ENCODE measurements at regions not wholly inside any gene's neighbourhood (a gene's known extent, or its start where the extent isn't known, plus 50 kb on each side); places are given as distances from the start of the nearest gene placed in this dataset.

DNA sequence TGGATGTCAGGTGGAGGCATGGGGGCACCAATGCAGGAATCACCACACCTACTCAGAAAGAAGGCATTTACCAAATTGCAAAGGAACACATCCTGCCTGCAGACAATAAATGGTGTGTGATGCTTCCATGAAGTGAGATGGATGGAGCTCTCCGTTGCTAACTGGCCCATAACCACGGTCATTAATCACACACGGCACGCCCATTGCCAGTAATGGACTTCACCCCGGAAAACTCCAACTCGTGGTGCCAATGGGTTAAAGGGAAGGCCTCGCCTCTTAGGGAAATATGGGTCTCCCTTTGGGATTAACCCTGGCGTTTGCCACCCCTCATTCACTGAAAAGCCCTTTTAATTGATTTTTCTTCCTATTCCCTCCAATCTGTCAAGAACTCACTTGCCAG, 443.1 kb upstream of the DAB1 start:
- DNase-seq (ENCODE audit: low read depth): no peak

DNA sequence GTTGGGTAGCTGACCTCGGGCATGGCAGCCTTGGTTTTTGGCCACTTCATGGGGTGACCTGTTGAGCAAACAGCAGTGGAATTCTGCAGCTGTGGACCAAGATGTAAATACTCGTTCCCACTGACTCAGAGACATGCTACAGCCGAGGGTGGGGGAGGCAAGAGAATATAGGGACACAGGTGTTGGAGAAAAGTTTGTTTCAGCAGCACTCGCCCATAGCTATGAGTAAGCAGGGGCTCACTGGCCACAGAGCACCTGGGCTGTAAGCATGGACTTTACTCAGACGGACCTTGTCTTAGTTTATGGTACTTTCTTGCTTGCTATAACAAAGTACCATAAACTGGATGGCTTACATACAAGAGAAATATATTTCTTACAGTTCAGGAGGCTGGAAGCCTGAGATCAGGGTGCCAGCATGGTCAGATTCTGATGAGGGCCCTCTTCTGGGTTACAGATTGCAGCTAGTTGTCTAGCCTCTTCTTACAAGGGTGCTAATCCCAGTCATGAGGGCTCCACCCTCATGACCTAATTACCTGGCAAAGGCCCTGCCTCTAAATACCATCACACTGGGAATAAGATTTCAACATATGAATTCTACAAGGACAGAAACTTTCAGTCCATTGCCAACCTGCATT, 437.2 kb upstream of the DAB1 start:
- DNase-seq (ENCODE audit: low read depth): no peak

DNA sequence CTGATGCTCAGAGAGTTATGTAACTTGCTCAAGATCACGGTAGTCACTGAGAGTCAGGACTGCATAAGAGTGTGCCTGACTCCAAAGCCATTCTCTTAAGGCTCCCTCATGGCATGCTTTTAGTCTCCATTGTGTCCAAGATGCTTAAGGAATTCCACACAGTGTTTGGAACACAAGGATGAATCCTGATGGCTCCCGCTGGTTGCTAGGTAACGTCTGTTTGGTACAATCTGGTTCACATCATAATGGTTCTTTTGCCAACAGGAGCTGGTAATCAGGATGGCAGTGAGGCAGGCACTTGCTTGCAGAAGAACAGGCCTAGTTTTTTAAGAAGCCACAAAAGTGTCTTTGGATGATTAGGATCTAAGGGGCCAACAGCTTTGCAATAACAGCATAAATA, 436.5 kb upstream of the DAB1 start:
- no peak for DNase-seq (ENCODE audit: low read depth)

DNA sequence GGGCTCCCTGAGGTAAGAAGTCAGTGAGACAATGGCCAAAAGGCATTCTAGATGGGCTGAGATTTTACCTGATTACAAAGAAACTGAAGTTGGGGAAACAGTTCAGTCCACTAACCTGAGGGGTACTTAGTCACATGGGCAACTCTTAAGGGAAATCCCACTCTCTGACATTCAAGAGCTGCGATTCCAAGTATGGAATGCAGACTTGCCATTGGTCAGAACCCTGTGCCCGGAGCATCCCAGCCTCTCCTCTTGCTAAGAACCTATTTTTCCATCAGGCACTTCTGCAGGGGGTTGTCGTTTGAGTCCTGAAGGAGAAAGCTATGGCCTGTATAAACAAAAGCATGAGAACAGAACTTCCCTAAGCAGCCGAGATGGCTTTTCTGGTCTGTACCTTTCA, 434.9 kb upstream of the DAB1 start:
- no peak for DNase-seq (ENCODE audit: low read depth)

DNA sequence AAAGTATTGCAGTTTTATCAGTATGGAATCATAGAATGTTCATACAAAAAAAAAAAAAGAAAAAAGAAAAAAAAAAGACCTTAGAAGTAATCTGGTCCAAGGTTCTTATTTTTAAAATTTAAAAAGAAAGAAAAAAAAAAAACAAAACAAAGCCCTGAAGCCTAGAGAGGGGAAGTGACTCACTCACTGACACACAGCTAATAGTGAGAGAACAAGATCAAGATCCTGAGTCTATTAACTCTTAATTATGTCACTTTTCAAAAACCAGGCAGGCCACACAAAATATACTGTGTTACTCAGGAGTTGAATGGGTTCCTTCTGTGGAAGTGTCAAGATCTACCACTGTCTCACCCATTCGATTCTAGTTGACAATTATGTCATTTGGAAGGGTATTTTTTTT, 433.9 kb upstream of the DAB1 start:
- no peak for DNase-seq (ENCODE audit: low read depth)

DNA sequence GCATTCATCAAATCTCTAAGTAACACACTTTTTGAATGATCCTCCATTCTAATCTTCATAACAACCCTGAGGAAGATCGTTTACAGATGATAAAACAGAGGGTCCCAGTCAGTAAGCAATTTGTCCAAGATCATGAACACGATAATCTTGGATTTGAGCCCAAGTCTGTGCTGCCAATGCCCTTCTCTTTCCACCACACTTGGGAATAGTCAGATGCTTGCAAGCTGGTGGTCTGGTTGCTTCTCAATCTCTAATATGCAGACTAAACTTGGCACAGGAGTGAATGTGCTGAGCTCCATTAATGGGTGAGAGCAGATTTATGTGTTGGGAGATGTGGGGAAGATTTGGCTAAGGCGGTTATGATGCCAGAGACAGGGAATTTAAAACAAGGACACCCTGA, 430.6 kb upstream of the DAB1 start:
- no peak for DNase-seq (ENCODE audit: low read depth)

DNA sequence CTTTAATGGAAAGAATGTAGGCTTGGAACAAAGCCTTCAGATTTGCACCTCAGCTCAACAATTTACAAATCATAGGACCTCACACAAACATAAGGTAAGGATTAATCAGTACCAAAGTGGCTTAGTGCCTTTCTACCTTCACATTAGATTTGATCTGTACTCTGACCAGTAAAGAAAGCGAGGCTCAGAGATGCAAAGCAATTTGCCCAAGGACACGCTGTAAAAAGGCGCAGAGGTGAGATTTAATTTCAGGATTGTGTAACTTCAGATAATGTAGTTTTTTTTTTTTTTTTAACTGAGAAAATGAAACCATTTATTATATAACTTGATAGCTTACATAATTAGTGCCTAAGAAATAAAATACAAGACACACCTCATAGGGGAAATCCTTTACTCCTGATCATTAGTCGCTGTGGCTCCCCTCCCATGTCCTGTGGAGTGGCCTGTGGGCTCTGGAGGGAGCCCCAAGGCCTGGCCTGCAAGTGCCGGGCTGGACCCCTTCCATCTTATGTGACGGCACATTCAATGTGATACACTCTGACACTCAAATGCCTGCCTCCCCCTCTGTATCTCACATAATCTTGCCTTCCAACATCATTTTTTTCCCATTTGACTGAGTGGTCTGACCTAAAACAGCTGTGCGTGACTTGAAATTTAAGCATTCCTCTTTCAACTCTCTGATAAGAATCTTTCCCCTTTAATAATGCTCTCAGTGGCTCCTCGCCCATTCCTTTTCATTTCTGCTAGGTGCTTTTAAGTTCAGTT, 426.5 kb upstream of the DAB1 start:
- no peak for DNase-seq (ENCODE audit: low read depth)

DNA sequence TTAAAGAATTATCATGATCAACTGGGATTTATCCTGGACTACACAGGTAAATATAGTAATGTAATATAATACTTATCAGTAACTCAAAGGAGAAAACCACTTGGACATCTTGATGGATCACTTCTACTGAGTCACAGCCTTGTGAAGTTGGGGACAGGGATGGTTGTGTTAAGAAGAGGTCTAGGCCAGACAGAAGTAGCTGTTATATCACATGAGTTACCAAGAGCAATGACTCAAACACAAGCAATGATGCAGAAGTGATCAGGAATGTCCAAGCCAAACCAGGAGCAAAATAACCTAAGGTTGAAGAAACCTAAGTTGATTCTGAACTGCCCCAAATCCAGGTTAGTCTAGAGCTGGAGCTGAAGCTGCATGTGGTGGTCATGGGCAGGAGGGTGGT, 424.5 kb upstream of the DAB1 start:
- DNase-seq (ENCODE audit: low read depth): no peak

DNA sequence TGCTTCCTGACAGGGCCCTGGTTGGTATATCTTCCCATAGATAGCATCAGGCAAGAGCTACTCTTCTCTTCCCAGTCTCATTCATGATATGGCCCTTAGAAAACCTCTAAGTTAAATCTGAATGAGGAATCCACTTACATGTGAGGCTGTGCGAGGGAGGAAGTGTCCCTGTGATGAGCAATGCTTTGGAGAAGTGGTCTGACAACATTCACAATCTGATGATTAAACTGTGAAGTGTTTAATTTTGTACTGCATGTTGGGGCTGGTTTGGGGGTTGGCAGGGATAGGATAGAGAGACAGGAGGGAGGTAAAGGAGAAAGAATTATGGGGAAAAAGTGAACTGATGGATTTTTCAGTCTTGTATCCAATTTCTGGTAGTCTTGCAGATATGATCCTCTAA, 421.2 kb upstream of the DAB1 start:
- no peak for DNase-seq (ENCODE audit: low read depth)

DNA sequence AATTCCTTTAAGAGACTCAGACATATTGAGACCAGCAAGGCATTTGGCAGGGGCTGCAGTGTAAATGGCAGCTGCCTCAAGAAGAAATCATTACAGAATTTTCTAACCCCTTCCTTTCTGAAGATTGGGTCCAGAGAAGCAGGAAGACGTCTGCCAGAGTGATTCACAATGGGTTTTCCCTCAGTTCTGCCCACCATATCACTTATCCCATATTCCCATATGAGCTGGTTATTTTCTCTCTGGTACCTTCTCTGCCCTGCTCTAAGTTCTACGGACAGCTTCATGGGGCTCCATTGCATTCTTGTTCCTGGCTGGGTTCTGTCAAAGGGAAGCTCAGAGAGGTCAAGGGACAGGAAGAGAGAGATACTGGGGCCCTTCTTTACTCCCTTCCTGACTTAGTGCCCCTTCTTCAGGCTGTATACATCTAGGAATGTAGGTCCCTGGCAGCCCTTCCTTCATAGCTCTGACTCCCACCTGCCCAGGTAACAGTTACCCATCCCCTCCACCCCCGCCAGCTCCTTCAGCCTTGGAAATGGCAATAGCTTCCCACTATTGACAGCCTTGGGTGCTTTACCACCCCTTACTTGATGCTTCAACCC, 420.6 kb upstream of the DAB1 start:
- no peak for DNase-seq (ENCODE audit: low read depth)

DNA sequence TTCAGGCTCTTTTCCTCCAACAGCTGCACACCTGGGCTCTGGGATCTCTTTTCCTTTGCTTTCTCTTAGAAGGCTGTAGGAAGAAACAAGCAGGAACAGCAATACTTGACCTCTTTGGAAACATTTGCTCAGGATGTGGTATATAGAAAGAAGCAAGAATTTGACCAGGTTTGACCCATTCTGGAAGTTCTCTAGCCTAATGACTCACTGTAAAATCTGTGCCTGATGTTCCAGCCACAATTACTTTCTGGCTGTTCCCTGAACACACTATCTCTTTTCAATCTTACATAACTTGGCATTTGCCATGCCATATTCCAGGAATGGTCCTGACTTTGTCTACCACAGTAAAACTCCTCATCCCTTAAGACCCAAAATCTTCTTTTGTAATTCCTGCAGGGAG, 419.9 kb upstream of the DAB1 start:
- no peak for DNase-seq (ENCODE audit: low read depth)

DNA sequence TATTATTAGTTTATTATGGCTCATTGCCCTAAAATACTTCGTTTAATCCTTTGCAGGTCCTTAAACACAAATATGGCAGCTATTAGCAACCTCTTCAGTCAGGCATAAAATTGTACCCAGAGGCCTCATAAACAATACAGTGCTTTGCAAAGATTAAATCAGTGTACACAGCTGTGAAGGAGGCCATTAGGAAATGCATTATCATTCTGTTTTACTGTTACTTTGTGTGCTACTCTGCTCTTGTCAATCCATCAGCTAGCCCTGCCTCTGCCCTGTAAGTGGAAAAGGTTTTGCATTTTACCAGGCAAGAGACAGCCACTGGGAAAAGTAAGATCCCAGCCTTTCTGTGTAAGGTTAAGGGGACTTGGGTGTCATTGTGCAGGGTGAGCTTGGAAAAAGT, 415.7 kb upstream of the DAB1 start:
- DNase-seq (ENCODE audit: low read depth): no peak

DNA sequence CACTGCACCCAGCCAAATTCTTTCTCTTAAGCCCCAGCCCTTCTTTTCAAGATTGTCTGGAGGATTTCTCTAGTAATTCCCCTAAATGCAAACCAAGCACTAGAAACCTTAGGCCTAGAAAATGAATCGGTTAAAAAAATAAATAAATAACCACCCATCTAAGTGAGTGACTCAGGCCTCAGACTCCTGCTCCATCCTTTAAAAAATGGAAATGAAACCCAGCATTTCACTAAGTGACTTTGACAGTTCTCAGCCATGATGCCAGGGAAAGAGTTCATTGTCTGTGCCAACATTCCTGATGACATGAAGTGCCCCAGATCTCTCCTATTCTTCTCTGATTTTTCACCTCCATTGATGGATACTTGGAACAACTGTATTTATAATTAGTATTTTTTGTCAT, 415.2 kb upstream of the DAB1 start:
- DNase-seq (ENCODE audit: low read depth): no peak

DNA sequence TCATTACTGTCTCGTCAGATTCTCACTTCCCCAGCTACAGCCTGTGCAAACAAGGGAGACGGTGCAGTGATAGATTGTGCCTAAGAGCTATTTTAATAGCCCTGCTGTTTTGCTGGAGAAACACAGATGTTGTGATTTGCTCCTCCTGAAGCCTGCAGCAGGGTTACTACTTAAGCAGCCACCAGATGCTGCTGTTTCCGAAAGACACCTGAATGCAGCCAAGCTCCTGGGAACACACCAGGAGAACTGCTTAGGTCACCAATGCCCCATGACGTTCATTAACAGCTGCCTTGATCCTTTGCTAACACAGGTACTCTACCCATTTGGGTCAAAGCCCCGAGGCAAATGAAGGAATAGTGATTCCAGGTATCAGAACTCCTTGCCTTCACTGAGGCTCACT, 411.8 kb upstream of the DAB1 start:
- no peak for DNase-seq (ENCODE audit: low read depth)

DNA sequence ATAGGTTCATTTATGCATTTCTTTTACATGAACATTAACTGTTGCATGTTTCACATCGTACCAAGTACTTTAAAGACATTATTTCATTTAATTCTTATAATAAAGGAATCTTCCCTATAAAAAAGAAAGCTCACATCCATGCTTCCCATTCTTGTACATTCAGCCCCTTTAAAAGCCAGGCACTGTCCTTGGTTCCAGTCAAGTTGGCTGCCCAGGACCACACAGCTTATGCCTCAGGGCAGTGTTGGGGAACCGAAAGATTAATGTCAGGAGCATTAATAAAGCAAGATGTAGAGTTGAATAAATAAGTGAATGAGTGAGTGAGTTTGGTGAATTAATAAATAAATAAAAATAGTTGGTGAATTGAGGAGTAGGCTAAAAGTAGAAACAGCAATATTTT, 409.4 kb upstream of the DAB1 start:
- DNase-seq (ENCODE audit: low read depth): no peak

DNA sequence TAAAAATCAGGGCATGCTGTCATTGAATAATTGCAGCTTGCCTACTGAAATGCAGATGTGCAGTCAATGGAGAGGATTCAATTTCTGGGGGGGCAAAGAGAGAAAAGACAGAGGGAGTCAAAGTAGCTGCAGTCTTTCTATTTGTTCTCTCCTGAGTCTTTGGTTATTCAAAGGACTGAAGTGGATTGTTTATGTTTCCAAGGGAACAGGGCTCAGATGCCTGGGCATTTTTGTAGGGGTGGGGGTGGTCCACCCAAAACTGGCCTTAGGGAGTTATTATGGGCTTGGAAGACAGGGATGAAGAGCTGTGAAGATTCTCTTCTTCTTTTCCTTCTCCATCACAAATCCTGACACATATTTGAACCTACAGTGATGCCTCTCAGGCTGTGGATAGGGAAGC, 408.8 kb upstream of the DAB1 start:
- DNase-seq (ENCODE audit: low read depth): no peak

DNA sequence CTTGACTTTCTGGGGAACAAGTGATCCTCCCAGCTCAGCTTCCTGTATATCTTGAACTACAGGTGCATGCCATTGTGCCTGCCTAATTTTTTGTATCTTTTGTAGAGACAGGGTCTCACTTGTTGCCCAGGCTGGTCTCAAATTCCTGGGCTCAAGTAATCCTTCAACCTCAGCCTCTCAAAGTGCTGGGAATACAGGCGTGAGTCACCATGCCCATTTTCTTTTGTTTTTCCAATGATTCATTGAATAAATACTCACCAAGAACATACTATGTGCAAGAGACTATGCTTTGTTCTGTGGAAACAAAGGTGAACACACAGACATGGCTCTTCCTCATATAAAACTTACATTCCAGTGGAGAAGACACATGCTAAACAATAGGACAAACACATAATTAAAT, 407.8 kb upstream of the DAB1 start:
- DNase-seq (ENCODE audit: low read depth): no peak

DNA sequence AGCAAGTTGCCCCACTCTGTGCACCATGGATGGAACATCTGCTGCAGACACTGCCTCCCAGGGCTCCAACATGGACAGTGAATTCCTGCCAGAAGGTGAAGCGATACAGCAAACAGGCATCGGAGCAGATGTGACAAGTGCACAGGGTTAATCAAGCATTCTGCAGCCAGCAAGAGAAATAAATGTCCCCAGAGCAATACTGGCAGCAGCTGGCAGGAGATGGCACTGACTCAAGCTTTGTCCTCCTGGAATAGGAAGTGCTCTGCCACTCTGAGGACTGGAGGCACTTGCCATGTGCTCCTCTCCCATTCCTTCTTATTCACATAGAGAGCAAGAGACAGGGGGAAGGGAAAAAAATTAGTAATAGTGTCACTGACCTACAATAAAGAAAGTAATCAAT, 402.7 kb upstream of the DAB1 start:
- no peak for DNase-seq (ENCODE audit: low read depth)

DNA sequence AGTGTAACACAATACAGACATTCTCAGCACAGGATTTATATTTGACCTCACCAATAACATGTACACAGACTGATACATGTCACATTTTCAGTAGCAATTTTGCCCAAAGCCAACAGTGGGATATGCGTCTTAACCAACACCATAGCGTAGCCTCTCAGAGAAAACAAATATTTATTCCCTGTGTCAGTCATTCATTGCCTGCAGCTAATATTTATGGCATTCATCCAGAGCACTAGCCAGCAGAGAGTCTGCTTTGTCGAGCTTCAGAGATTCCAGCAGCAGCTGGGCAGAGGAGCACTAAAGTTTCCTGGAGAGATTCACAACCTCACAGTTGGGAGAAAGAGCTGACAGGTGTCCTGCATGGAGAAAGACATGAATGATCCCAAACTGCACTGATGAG, 400.7 kb upstream of the DAB1 start:
- DNase-seq (ENCODE audit: low read depth): no peak

DNA sequence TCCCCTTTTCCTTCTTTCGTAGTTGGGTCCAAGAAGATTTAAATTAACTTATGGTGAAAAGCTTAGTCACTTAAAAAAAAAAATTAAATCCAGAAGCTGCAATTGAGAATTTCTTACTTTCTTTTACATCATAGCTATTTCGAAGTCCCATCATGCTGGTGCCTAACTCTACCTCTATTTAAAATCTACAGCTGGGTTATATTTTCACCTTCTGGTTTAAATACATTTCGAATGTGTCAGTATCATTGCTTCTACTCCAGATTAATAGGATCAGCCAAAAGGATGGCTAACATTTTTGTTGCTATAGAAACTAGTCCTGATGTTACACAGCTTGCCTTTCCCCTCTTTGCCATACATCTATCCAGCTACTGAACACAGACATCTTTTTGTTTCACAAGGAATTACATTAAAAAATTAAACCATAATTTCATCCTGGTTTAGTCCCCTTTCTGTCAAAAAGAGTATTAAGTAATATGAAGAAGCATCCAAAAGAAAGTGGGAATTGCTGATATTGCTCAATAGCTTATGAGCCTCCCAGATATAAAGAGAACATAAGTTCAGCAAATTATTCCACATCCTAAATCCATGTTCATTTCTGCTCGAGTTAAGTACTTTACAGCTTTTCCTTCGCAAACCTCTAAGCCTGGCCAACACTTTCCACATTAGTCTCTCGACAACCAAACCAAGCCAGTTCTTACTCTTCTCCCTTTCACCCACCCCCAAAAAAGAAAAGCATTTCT, 396.7 kb upstream of the DAB1 start:
- DNase-seq (ENCODE audit: low read depth): no peak

DNA sequence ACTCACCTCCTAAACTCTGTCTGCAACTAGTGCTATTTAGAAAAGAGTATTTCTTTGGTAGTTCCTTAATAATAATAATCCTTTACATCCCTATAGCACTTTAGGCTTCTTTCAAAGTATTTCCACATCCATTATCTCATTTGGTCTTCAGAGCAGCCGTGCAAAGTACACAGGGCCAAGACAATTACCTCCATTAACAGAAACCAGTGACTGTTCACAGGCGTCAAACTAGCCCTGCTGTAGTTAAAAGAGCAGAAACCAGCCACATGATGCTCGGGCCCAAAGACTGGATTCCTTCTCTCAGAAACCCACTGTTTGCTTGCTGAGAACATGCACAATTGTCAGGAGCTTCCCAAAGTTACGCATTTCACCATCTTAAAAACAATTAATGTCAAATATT, 396.0 kb upstream of the DAB1 start:
- DNase-seq (ENCODE audit: low read depth): no peak

DNA sequence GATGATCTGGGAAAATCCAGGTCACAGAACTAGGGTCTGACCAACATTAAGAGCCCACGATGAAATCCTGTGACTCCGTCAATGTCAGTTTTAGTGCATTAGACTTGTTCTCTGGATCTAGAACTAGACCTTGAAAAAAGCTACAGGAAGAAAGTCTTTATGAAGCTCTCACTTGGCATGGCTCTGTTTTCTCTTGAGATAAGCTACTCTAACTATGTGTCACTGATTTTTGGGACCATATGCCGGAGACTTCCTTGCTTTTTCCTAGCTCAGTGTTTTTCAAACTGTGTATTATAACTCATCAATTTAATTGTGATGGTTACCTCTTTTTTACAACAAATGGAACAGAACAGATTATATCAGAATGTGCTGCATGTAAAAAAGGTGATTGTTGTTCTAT, 379.7 kb upstream of the DAB1 start:
- DNase-seq (ENCODE audit: low read depth): no peak

DNA sequence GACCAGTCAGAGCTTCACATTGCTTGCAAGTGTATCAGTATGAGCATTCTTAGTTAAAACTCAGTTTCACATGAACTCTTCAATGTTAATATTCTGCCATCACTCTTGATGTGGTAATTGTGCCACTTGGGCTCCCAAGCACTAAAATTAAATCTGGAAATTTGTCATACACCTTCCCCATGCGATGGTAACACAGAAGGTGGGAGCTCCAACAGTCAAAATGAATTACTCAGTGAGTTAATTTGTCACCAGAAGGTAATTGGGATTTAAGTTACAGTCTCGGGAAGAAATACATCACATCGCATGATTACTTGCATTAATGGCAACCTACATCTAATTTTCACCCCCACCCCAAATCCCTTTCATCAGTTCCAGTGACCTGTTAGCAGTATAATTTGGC, 376.5 kb upstream of the DAB1 start:
- DNase-seq (ENCODE audit: low read depth): no peak

All from activated T-cell treated with anti-CD3 and anti-CD28 coated beads for 48 hours (primary cell).